IMR-90 (cell line): ENCODE measurements at regions not wholly inside any gene's neighbourhood (a gene's known extent, or its start where the extent isn't known, plus 50 kb on each side); places are given as distances from the start of the nearest gene placed in this dataset.

Experiments
- ATAC-seq: fragments of 200-7000 bp; cut with Tn5 transposase; 2 replicates; pipeline ENCODE4 v1.9.1; 2020; ENCODE audit warnings: low read depth, mild to moderate bottlenecking, moderate library complexity
- BruUV-seq: library from RNA; stranded (reverse); fragments of 400-500 nt; replicated peaks from 2 replicates; lab custom pipeline; 2021; lab: Mats Ljungman, UMichigan
- CTCF ChIA-PET: fragments of 300-600 bp; formaldehyde crosslinking; extraction: SDS; loops from one replicate; lab custom pipeline; 2021; ENCODE audit warnings: antibody characterized with exemption; lab: Yijun Ruan, JAX
- POLR2A ChIA-PET: fragments of 300-600 bp; sonication (Branson Sonifier 250); formaldehyde crosslinking; loops from one replicate; lab custom pipeline; 2022; ENCODE audit warnings: antibody characterized with exemption; ENCODE audit not compliant: unreplicated experiment; lab: Charles Lee
- DNase-seq: peaks from one replicate; pipeline ENCODE4 v3.0.0; 2013
- H2AFZ ChIP-seq: replicated peaks from 2 replicates; pipeline ENCODE3; 2013; ENCODE audit warnings: low read length, mild to moderate bottlenecking; ENCODE audit not compliant: poor library complexity
- H2AK5ac ChIP-seq: 2 replicates; pipeline ENCODE4 v1.6.1; 2013; ENCODE audit warnings: low read depth, low read length, inconsistent platforms
- H2AK9ac ChIP-seq: replicated peaks from 2 replicates; pipeline ENCODE3; 2013; ENCODE audit warnings: mild to moderate bottlenecking, low read depth, low read length, moderate library complexity; ENCODE audit not compliant: poor library complexity
- H2BK120ac ChIP-seq: 2 replicates; pipeline ENCODE4 v1.6.1; 2013; ENCODE audit warnings: low read depth, low read length, inconsistent platforms
- H2BK15ac ChIP-seq: 3 replicates; pipeline ENCODE4 v1.6.1; 2013; ENCODE audit warnings: low read depth, low read length, inconsistent platforms
- H2BK20ac ChIP-seq: 2 replicates; pipeline ENCODE4 v1.6.1; 2013; ENCODE audit warnings: low read depth, mild to moderate bottlenecking, inconsistent platforms, low read length, moderate library complexity
- H2BK5ac ChIP-seq: 2 replicates; pipeline ENCODE4 v1.6.1; 2013; ENCODE audit warnings: mild to moderate bottlenecking, low read depth, low read length, inconsistent platforms; ENCODE audit not compliant: poor library complexity, severe bottlenecking
- H3K14ac ChIP-seq: replicated peaks from 2 replicates; pipeline ENCODE4 v1.6.1; 2013; ENCODE audit warnings: low read depth, low read length, inconsistent platforms
- H3K18ac ChIP-seq: 2 replicates; pipeline ENCODE4 v1.6.1; 2013; ENCODE audit warnings: low read depth, low read length, control low read depth
- H3K23ac ChIP-seq: 2 replicates; pipeline ENCODE4 v1.6.1; 2013; ENCODE audit warnings: low read depth, low read length, inconsistent platforms
- H3K27ac ChIP-seq: 2 replicates; pipeline ENCODE4 v1.5.1; 2013; ENCODE audit warnings: mild to moderate bottlenecking, control low read depth, low read length; ENCODE audit not compliant: insufficient read depth
- H3K27me3 ChIP-seq: 2 replicates; pipeline ENCODE4 v1.6.1; 2013; ENCODE audit warnings: low read length; ENCODE audit not compliant: control insufficient read depth, insufficient read depth
- H3K36me3 ChIP-seq: 2 replicates; pipeline ENCODE4 v1.6.1; 2013; ENCODE audit warnings: low read length, mixed read lengths; ENCODE audit not compliant: control insufficient read depth, insufficient read depth
- H3K4ac ChIP-seq: 2 replicates; pipeline ENCODE4 v1.6.1; 2013; ENCODE audit warnings: low read depth, low read length, inconsistent platforms
- H3K4me1 ChIP-seq: 2 replicates; pipeline ENCODE4 v1.6.1; 2013; ENCODE audit warnings: low read length, mixed read lengths; ENCODE audit not compliant: control insufficient read depth, insufficient read depth
- H3K4me2 ChIP-seq: 2 replicates; pipeline ENCODE4 v1.6.1; 2013; ENCODE audit warnings: low read depth, mild to moderate bottlenecking, control low read depth, low read length, moderate library complexity
- H3K4me3 ChIP-seq: 2 replicates; pipeline ENCODE4 v1.5.1; 2013; ENCODE audit warnings: low read depth, mild to moderate bottlenecking, control low read depth, low read length, moderate library complexity; ENCODE audit not compliant: insufficient read depth
- H3K56ac ChIP-seq: 2 replicates; pipeline ENCODE4 v1.6.1; 2013; ENCODE audit warnings: low read length, inconsistent platforms; ENCODE audit not compliant: insufficient read depth; ENCODE audit errors: extremely low read depth
- H3K79me1 ChIP-seq, 2 experiments: 2 replicates each; pipeline ENCODE4 v1.6.1; 2013; ENCODE audit warnings: low read length in 2 of 2, inconsistent platforms in 1 of 2, low read depth in 1 of 2
- H3K9ac ChIP-seq: 2 replicates; pipeline ENCODE4 v1.6.1; 2013; ENCODE audit warnings: low read depth, low read length, control low read depth
- H3K9me1 ChIP-seq: 2 replicates; pipeline ENCODE4 v1.6.1; 2013; ENCODE audit warnings: low read length, inconsistent platforms; ENCODE audit not compliant: insufficient read depth
- H3K9me3 ChIP-seq: 2 replicates; pipeline ENCODE4 v1.6.1; 2013; ENCODE audit warnings: low read length; ENCODE audit not compliant: control insufficient read depth, insufficient read depth
- H4K20me1 ChIP-seq: 2 replicates; pipeline ENCODE4 v1.6.1; 2013; ENCODE audit warnings: low read length, inconsistent platforms; ENCODE audit not compliant: insufficient read depth
- H4K5ac ChIP-seq: 2 replicates; pipeline ENCODE4 v1.6.1; 2013; ENCODE audit warnings: mild to moderate bottlenecking, low read depth, low read length, control low read depth
- H4K8ac ChIP-seq, 2 experiments: 2 replicates each; pipeline ENCODE4 v1.6.1; 2013; ENCODE audit warnings: low read depth in 2 of 2, low read length in 2 of 2, control low read depth in 1 of 2, inconsistent platforms in 1 of 2
- H4K91ac ChIP-seq: 2 replicates; pipeline ENCODE4 v1.6.1; 2013; ENCODE audit warnings: low read depth, low read length, inconsistent platforms; ENCODE audit not compliant: insufficient read depth
- FOS ChIP-seq: fragments of 150-350 bp; IDR thresholded peaks from 2 replicates; pipeline ENCODE4 v1.6.1; 2016; ENCODE audit warnings: low read depth, low read length
- MAFK ChIP-seq: IDR thresholded peaks from 2 replicates; pipeline ENCODE4 v1.6.1; 2012; ENCODE audit warnings: low read depth, low read length, improper control_type of control experiment
- MXI1 ChIP-seq: IDR thresholded peaks from 2 replicates; pipeline ENCODE4 v1.6.1; 2012; ENCODE audit warnings: low read depth, mild to moderate bottlenecking, low read length, moderate library complexity, borderline replicate concordance
- NFE2L2 ChIP-seq: fragments of 150-350 bp; IDR thresholded peaks from 2 replicates; pipeline ENCODE4 v1.6.1; 2016; ENCODE audit warnings: low read depth, mild to moderate bottlenecking, low read length
- SMC3 ChIP-seq: fragments of 150-350 bp; IDR thresholded peaks from 2 replicates; pipeline ENCODE4 v1.6.1; 2016; ENCODE audit warnings: low read depth, mild to moderate bottlenecking, antibody characterized with exemption, low read length, moderate library complexity
- WGBS, 2 experiments: methylation state at CpG; one replicate each; pipeline versions ENCODE4 v1.1.5 to v1.1.7; 2013; ENCODE audit warnings: missing lambda C conversion rate in 2 of 2; ENCODE audit not compliant: insufficient read length in 1 of 2; ENCODE audit errors: extremely low coverage in 2 of 2; 5-methylcytosine and 5-hydroxymethylcytosine counted together
- dilution Hi-C: fragments of 300-500 bp; cut with HindIII; formaldehyde crosslinking; loops from one replicate; pipeline ENCODE4 v1.14.3; 2018; ENCODE audit warnings: low sequenced_read_pairs; ENCODE audit not compliant: unreplicated experiment
- in situ Hi-C: fragments of 300-500 bp; cut with MboI; formaldehyde crosslinking; loops from 3 replicates; pipeline ENCODE4 v1.14.3; 2019; ENCODE audit warnings: low sequenced_read_pairs, inconsistent platforms, mixed read lengths
- intact Hi-C: fragments of 100-400 bp; cut with micrococcal nuclease; formaldehyde crosslinking; loops from 2 replicates; pipeline ENCODE4 v1.10.0; 2022
- TF ChIP-seq, protein P1 (sequence below): fragments of 150-350 bp; IDR thresholded peaks from 2 replicates; pipeline ENCODE4 v1.6.1; 2017; ENCODE audit warnings: mild to moderate bottlenecking, antibody characterized with exemption, low read length, low read depth

DNA sequence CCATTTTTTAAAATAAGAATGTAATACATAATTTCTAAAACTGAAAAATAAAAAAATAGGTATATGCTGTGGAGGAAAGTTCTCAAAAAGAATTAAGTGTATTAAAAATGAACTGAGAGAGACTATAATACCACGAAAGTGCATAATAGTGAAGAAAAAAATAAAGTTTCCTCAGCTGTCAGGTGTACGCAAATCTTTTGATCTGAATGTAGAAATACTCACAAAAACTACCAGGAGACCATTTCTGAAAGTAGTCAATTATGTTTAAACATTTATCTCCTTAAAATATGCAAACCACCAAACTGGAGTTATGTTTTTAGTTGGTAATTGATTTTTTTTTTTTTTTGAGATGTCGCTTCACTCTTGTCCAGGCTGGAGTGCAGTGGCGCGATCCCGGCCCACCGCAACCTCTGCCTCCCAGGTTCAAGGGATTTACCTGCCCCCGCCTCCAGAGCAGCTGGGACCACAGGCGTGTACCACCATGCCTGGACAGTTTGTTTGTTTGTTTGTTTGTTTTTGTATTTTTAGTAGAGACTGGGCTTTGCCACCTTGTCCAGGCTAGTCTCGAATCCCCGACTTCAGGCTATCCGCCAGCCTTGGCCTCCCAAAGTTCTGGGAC is 1169.2 kb upstream of the B3GALT2 start:
- in situ Hi-C loops (no loop called here), dilution Hi-C loops (no loop called here), intact Hi-C loops (no loop called here)
- ChIA-PET POLR2A (no interaction called here), CTCF (no interaction called here)
- Histone ChIP-seq H4K91ac (no peak overlapping the region), H3K36me3 (no peaks in the 10 kb centered on the region), H2BK120ac (no peak overlapping the region), H3K9me1 (no peaks in the 10 kb centered on the region), H3K4ac (no peak overlapping the region), H2BK20ac (no peak overlapping the region), H2AK9ac (no peak overlapping the region), H3K18ac (no peak overlapping the region), H3K27ac (no peak overlapping the region), H4K5ac (no peak overlapping the region), H2BK15ac (no peak overlapping the region), H3K4me1 (no peaks in the 10 kb centered on the region), H3K9ac (no peak overlapping the region), H3K27me3 (no peaks in the 10 kb centered on the region), H4K8ac (no peak overlapping the region), H3K4me2 (no peak overlapping the region), H2BK5ac (no peak overlapping the region), H2AK5ac (no peak overlapping the region), H4K20me1 (no peaks in the 10 kb centered on the region), H2AFZ (no peak overlapping the region), H3K14ac (no peak overlapping the region), H3K9me3 (no peaks in the 10 kb centered on the region), H3K56ac (no peak overlapping the region), H3K23ac (no peak overlapping the region), H3K79me1 (no peaks in the 10 kb centered on the region), H3K4me3 (no peak overlapping the region)
- no TSS peak for BruUV-seq
- WGBS, 2 experiments: no CpG with 5 or more reads among the region's 12 CpGs
- DNase-seq: no peak
- TF ChIP-seq MAFK (no peak), FOS (no peak), MXI1 (no peak), SMC3 (no peak), NFE2L2 (no peak)
- TF ChIP-seq, protein P1, sequence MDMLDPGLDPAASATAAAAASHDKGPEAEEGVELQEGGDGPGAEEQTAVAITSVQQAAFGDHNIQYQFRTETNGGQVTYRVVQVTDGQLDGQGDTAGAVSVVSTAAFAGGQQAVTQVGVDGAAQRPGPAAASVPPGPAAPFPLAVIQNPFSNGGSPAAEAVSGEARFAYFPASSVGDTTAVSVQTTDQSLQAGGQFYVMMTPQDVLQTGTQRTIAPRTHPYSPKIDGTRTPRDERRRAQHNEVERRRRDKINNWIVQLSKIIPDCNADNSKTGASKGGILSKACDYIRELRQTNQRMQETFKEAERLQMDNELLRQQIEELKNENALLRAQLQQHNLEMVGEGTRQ: no peak
- no peak for ATAC-seq
